DMS 273 treated with DMSO at 0.1 percent for 48 hours (cell line): ENCODE measurements at regions not wholly inside any gene's neighbourhood (a gene's known extent, or its start where the extent isn't known, plus 50 kb on each side); places are given as distances from the start of the nearest gene placed in this dataset.

Experiments used
- DNase-seq: peaks from one replicate; lab custom pipeline; 2025; lab: John Stamatoyannopoulos, UW

GRCh38 chr13:76750126-76750525 is 136.1 kb downstream of the KCTD12 start:
- DNase-seq: no peak

- no peak for DNase-seq
Observed at GRCh38 chr13:76745261-76746200, 140.7 kb downstream of the KCTD12 start.

- DNase-seq: no peak
Observed at GRCh38 chr13:76741624-76742023, 144.6 kb downstream of the KCTD12 start.

- no peak for DNase-seq
Observed at GRCh38 chr13:76741046-76741445, 145.2 kb downstream of the KCTD12 start.

GRCh38 chr13:76738616-76739015 is 147.6 kb downstream of the KCTD12 start:
- DNase-seq: no peak

- DNase-seq: no peak
Observed at GRCh38 chr13:76737526-76737925, 148.7 kb downstream of the KCTD12 start.

GRCh38 chr13:76735641-76736040 is 150.6 kb downstream of the KCTD12 start:
- DNase-seq: no peak

- DNase-seq: no peak
Observed at GRCh38 chr13:76733671-76734070, 152.5 kb downstream of the KCTD12 start.

- DNase-seq: no peak
Observed at GRCh38 chr13:76732367-76732766, 153.8 kb downstream of the KCTD12 start.

GRCh38 chr13:76730220-76730619 is 156.0 kb downstream of the KCTD12 start:
- DNase-seq: no peak

GRCh38 chr13:76729691-76730090 is 156.5 kb downstream of the KCTD12 start:
- no peak for DNase-seq

GRCh38 chr13:76725896-76726295 is 160.3 kb downstream of the KCTD12 start:
- DNase-seq: no peak

GRCh38 chr13:76725211-76725610 is 161.0 kb downstream of the KCTD12 start:
- no peak for DNase-seq

- DNase-seq: no peak
Observed at GRCh38 chr13:76724421-76724820, 161.8 kb downstream of the KCTD12 start.

GRCh38 chr13:76723551-76724232 is 162.5 kb downstream of the KCTD12 start:
- DNase-seq: no peak

GRCh38 chr13:76722782-76723181 is 163.4 kb downstream of the KCTD12 start:
- no peak for DNase-seq

- DNase-seq: no peak
Observed at GRCh38 chr13:76720821-76721220, 165.4 kb downstream of the KCTD12 start.

- DNase-seq: no peak
Observed at GRCh38 chr13:76720416-76720815, 165.8 kb downstream of the KCTD12 start.

GRCh38 chr13:76719955-76720354 is 166.2 kb downstream of the KCTD12 start:
- DNase-seq: no peak

GRCh38 chr13:76717092-76717491 is 169.1 kb downstream of the KCTD12 start:
- no peak for DNase-seq

- no peak for DNase-seq
Observed at GRCh38 chr13:76715621-76716020, 170.6 kb downstream of the KCTD12 start.

- DNase-seq: no peak
Observed at GRCh38 chr13:76715075-76715474, 171.1 kb downstream of the KCTD12 start.

- no peak for DNase-seq
Observed at GRCh38 chr13:76713280-76713679, 172.9 kb downstream of the KCTD12 start.
